Neutrophil (primary cell): ENCODE measurements at regions not wholly inside any gene's neighbourhood (a gene's known extent, or its start where the extent isn't known, plus 50 kb on each side); places are given as distances from the start of the nearest gene placed in this dataset.

ENCODE experiments used
- H3K27ac ChIP-seq: fragments of 200-600 bp; sonication (generic); 2 replicates; pipeline ENCODE4 v1.5.1; 2016; ENCODE audit warnings: mild to moderate bottlenecking, moderate library complexity
- H3K27me3 ChIP-seq: fragments of 200-600 bp; sonication (generic); 2 replicates; pipeline ENCODE4 v1.6.0; 2016; ENCODE audit warnings: mild to moderate bottlenecking
- H3K36me3 ChIP-seq: fragments of 200-600 bp; sonication (generic); 2 replicates; pipeline ENCODE4 v1.5.1; 2017
- H3K4me1 ChIP-seq, 2 experiments: fragments of 200-600 bp in 1 of 2; sonication (generic) in 1 of 2; 1 replicate in 1 of 2; 2 replicates in 1 of 2; pipeline versions ENCODE4 v1.5.1 to v1.6.1; 2013 to 2016; ENCODE audit warnings: low read depth in 1 of 2, low read length in 1 of 2, mild to moderate bottlenecking in 1 of 2, moderate library complexity in 1 of 2; ENCODE audit not compliant: control insufficient read depth in 1 of 2, insufficient read depth in 1 of 2
- H3K4me3 ChIP-seq, 2 experiments: fragments of 200-600 bp in 1 of 2; sonication (generic) in 1 of 2; 1 replicate in 1 of 2; 2 replicates in 1 of 2; pipeline ENCODE4 v1.5.1; 2013 to 2016; ENCODE audit warnings: low read depth in 1 of 2, low read length in 1 of 2, mild to moderate bottlenecking in 1 of 2, moderate library complexity in 1 of 2
- H3K9me3 ChIP-seq: fragments of 200-600 bp; sonication (generic); 2 replicates; pipeline ENCODE4 v1.5.1; 2016
- TF ChIP-seq, protein P1 (sequence below): fragments of 200-600 bp; sonication (generic); IDR thresholded peaks from 2 replicates; pipeline ENCODE4 v1.5.1; 2016; ENCODE audit warnings: antibody characterized with exemption

DNA sequence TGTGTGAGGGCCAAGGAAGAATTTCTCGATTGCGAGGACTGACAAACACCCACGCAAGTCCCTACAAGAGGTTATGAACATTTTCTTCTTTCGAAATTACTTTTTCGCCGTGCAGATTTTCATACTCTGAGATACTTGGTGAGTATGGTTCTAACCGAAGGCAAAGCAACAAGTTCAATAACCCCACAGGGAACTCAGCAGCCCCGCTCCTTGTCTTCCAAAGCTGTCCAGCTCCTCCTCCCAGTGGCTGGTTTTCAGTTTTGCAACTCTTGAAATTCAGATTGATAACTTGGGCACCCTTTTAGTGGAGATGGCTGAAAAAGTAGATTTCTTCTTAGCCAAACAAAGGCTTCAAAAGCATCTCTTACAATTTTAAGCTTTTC, 154.4 kb downstream of the SETD4 start:
- Histone ChIP-seq H3K4me1 (peaks cover 0 to 12% of the 10 kb centered on the region in 2 experiments), H3K4me3 (no peak overlapping the region), H3K27me3 (no peaks in the 10 kb centered on the region), H3K27ac (peak overlapping the region; percentile 75), H3K9me3 (no peaks in the 10 kb centered on the region), H3K36me3 (no peaks in the 10 kb centered on the region)
- TF ChIP-seq, protein P1, sequence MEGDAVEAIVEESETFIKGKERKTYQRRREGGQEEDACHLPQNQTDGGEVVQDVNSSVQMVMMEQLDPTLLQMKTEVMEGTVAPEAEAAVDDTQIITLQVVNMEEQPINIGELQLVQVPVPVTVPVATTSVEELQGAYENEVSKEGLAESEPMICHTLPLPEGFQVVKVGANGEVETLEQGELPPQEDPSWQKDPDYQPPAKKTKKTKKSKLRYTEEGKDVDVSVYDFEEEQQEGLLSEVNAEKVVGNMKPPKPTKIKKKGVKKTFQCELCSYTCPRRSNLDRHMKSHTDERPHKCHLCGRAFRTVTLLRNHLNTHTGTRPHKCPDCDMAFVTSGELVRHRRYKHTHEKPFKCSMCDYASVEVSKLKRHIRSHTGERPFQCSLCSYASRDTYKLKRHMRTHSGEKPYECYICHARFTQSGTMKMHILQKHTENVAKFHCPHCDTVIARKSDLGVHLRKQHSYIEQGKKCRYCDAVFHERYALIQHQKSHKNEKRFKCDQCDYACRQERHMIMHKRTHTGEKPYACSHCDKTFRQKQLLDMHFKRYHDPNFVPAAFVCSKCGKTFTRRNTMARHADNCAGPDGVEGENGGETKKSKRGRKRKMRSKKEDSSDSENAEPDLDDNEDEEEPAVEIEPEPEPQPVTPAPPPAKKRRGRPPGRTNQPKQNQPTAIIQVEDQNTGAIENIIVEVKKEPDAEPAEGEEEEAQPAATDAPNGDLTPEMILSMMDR: no peak

DNA sequence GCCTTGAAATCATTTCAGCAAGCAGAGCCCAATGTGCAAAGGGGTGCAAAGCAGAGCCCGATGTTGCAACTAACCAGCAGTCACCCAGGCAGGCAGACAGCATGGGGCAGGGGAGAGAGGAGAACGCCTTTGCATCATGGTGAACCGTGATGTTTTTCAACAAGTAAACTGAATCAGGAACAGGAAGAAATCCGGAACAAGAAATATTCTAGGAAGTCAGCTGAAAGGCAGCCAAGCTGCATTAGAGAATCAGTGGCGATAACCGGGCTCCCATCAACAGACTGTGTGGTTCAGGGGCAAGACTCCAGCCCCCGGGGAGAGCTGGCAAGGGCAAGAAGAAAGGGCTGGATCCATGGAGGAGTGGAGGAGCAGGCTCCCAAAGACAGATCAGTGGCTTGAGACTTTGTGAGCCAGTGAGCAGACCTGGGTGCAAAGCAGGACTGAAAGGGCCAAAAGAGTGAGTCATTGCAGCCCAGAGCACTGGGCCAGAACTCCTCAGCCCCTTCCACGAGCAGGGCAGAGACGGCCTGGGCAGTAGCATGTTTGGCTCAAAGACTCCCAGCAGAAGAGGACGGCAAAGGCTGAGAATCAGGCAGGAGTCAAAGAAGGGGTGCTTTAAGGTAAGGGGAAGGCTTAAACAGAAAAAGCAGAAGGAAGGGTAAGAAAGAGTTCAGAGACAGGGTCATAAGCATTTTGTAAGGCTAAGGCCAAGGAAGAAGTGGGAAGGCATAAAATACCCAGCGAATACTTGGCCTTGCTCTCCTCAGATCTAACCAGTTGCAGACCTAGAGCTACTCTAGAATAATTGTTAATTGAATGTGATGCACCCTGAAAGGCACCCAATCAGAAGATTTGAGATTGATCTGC, 155.0 kb downstream of the SETD4 start:
- TF ChIP-seq, protein P1: no peak
- peak overlapping the region; percentile 75 for H3K27ac ChIP-seq
- H3K27me3 ChIP-seq: no peaks in the 10 kb centered on the region
- H3K36me3 ChIP-seq: no peaks in the 10 kb centered on the region
- no peaks in the 10 kb centered on the region for H3K9me3 ChIP-seq
- H3K4me1 ChIP-seq: peaks cover 0 to 12% of the 10 kb centered on the region in 2 experiments
- no peak overlapping the region for H3K4me3 ChIP-seq

DNA sequence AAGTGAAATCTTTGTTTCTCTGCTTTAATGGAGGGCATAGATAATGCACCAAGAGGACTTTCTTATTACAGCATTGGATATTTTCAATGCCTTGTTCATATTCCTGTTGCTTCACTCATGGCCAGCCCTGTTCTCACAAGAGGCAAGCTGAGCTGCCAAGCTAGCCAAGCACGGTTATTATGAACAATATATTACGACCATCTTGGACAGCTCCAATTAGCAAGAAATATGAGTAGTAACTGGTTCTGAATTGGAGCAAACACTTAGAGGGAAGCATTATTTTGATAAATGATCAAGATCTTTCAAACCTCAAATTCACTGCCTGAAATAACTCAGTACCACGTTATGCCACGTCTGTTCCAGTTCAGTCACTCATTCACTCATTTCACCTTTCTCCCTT, 159.8 kb downstream of the SETD4 start:
- Histone ChIP-seq H3K9me3 (no peaks in the 10 kb centered on the region), H3K4me1 (peaks cover 0 to 9% of the 10 kb centered on the region in 2 experiments), H3K27ac (no peak overlapping the region), H3K27me3 (no peaks in the 10 kb centered on the region), H3K36me3 (no peaks in the 10 kb centered on the region), H3K4me3 (no peak overlapping the region)
- TF ChIP-seq, protein P1: no peak

DNA sequence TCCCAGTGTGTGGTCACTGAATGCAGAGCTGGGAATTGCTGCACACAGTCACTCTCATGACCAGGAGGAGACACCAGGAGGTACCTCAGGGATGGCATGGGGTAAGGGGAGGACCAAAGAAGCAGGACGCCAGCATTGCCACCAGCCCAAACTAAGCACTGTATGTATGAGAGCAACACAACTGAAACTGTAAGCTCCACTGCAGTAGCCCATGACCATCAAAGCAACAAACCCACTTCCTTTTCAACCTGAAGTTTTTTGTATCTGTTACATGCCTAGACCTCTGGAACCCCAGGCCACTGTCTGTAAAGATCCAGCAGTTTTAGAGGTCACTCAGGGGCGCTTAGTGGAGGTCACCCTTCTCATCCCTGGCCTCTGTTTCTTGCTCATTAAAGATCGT, 164.3 kb downstream of the SETD4 start:
- no peaks in the 10 kb centered on the region for H3K36me3 ChIP-seq
- H3K27me3 ChIP-seq: no peaks in the 10 kb centered on the region
- TF ChIP-seq, protein P1: no peak
- H3K27ac ChIP-seq: no peak overlapping the region
- no peaks in the 10 kb centered on the region for H3K9me3 ChIP-seq
- H3K4me1 ChIP-seq: no peaks in the 10 kb centered on the region
- no peak overlapping the region for H3K4me3 ChIP-seq

DNA sequence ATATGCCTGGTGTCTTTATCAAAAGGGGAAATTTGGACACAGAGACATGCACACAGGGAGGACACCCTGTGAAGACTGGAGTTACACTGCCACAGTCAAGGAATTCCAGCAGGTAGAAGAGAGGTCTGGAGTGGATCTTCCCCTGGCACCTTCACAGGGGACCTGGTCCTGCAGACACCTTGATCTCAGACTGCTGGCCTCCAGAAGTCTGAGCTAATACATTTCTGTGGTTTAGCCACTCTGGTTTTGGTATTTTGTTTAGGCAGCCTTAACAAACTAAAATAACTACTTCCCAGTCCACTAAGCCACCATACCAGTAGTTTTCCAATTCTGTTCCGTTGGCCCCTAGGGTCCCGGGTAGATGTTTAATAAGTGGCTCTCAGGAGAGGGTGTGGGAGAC, 164.7 kb downstream of the SETD4 start:
- Histone ChIP-seq H3K27me3 (no peaks in the 10 kb centered on the region), H3K36me3 (no peaks in the 10 kb centered on the region), H3K27ac (no peak overlapping the region), H3K9me3 (no peaks in the 10 kb centered on the region), H3K4me1 (no peaks in the 10 kb centered on the region), H3K4me3 (no peak overlapping the region)
- TF ChIP-seq, protein P1: no peak
